Thyroid gland (tissue), 4 donors: ENCODE measurements at regions not wholly inside any gene's neighbourhood (a gene's known extent, or its start where the extent isn't known, plus 50 kb on each side); places are given as distances from the start of the nearest gene placed in this dataset.

Experiments
- DNase-seq, 2 donors: peaks; one replicate each; pipeline ENCODE4 v3.0.0-alpha.2; 2019
- H3K27ac ChIP-seq, 3 donors: fragments of 200-600 bp; sonication (generic); 1 replicate in 2 of 3; 2 replicates in 1 of 3; pipeline ENCODE4 v1.5.1; 2016 to 2019; ENCODE audit warnings: mild to moderate bottlenecking in 1 of 3, moderate library complexity in 1 of 3
- H3K27me3 ChIP-seq: fragments of 200-600 bp; sonication (generic); one replicate; pipeline ENCODE4 v1.5.1; 2019
- H3K36me3 ChIP-seq, 2 donors: fragments of 200-600 bp; sonication (generic); one replicate each; pipeline ENCODE4 v1.5.1; 2016 to 2019
- H3K4me1 ChIP-seq, 2 donors: fragments of 200-600 bp; sonication (generic); one replicate each; pipeline ENCODE4 v1.5.1; 2017 to 2019
- H3K4me3 ChIP-seq, 3 donors: fragments of 200-600 bp; sonication (generic); replicated peaks in 1 of 3; 1 replicate in 2 of 3; 2 replicates in 1 of 3; pipeline ENCODE4 v1.5.1; 2016; ENCODE audit warnings: mild to moderate bottlenecking in 1 of 3
- H3K9me3 ChIP-seq: fragments of 200-600 bp; sonication (generic); one replicate; pipeline ENCODE4 v1.5.1; 2017
- CTCF ChIP-seq, 6 experiments: fragments of 200-600 bp in 3 of 6; fragments of 450-650 bp in 3 of 6; sonication (generic) in 3 of 6; IDR thresholded peaks; one replicate each; pipeline ENCODE4 v1.5.1; 2016 to 2019; ENCODE audit warnings: antibody characterized with exemption in 6 of 6, mild to moderate bottlenecking in 2 of 6, inconsistent platforms in 1 of 6, moderate library complexity in 1 of 6
- POLR2A ChIP-seq, 2 donors: fragments of 450-650 bp; IDR thresholded peaks; one replicate each; pipeline ENCODE4 v1.6.1; 2017; ENCODE audit warnings: antibody characterized with exemption in 2 of 2, mild to moderate bottlenecking in 2 of 2, moderate library complexity in 1 of 2
- WGBS, 2 donors: methylation state at CpG; one replicate each; pipeline ENCODE4 v1.1.5; 2017; 5-methylcytosine and 5-hydroxymethylcytosine counted together
- intact Hi-C: fragments of 100-400 bp; cut with DNase I; formaldehyde crosslinking; loops from one replicate; pipeline ENCODE4 v1.15.1; 2023

- H3K36me3 ChIP-seq = no peaks in the 10 kb centered on the region
- TF ChIP-seq POLR2A (IDR thresholded peaks at IDR 0.05) = no peak
- no peak for TF ChIP-seq CTCF (IDR thresholded peaks at IDR 0.05)
- 47 to 66% methylated on average over 2 of the region's 2 CpGs for WGBS, 2 donors
- no peak overlapping the region for H3K4me3 ChIP-seq
- no peak for DNase-seq
- no peaks in the 10 kb centered on the region for H3K9me3 ChIP-seq
- H3K27ac ChIP-seq = no peak overlapping the region
- H3K4me1 ChIP-seq = no peaks in the 10 kb centered on the region
- intact Hi-C loops = no loop called here
- H3K27me3 ChIP-seq = no peaks in the 10 kb centered on the region
Observed at GRCh38 chr4:124000233-124000632, 603.6 kb downstream of the SPRY1 start.

- no peak for TF ChIP-seq CTCF (IDR thresholded peaks at IDR 0.05)
- no peak for TF ChIP-seq POLR2A (IDR thresholded peaks at IDR 0.05)
- H3K27ac ChIP-seq = no peak overlapping the region
- no peak for DNase-seq
- no peak overlapping the region for H3K4me3 ChIP-seq
- H3K9me3 ChIP-seq = no peaks in the 10 kb centered on the region
- peaks cover 0 to 4% of the 10 kb centered on the region in 2 donors for H3K4me1 ChIP-seq
- WGBS, 2 donors = 39 to 100% methylated on average over 1 of the region's 1 CpG
- intact Hi-C loops = no loop called here
- H3K36me3 ChIP-seq = no peaks in the 10 kb centered on the region
- H3K27me3 ChIP-seq = no peaks in the 10 kb centered on the region
Observed at GRCh38 chr4:124015766-124016165, 619.2 kb downstream of the SPRY1 start.

GRCh38 chr4:124017185-124017785 lies 620.7 kb downstream of the SPRY1 start:
- TF ChIP-seq CTCF (IDR thresholded peaks at IDR 0.05) (no peak), POLR2A (IDR thresholded peaks at IDR 0.05) (no peak)
- no peaks in the 10 kb centered on the region for H3K9me3 ChIP-seq
- 76 to 84% methylated on average over 8 of the region's 8 CpGs for whole genome bisulfite sequencing, 2 donors
- no peak overlapping the region for H3K4me3 ChIP-seq
- no peaks in the 10 kb centered on the region for H3K27me3 ChIP-seq
- intact Hi-C loops = no loop called here
- H3K36me3 ChIP-seq = no peaks in the 10 kb centered on the region
- H3K27ac ChIP-seq = no peak overlapping the region
- H3K4me1 ChIP-seq = peaks cover 0 to 4% of the 10 kb centered on the region in 2 donors
- DNase-seq = no peak

- DNase-seq = peak; percentile 12 to 18
- H3K4me3 ChIP-seq = no peak overlapping the region
- peak overlapping the region; percentile 54 to 75 (median 55) for H3K27ac ChIP-seq
- peaks cover 0 to 4% of the 10 kb centered on the region in 2 donors for H3K4me1 ChIP-seq
- intact Hi-C loops = no loop called here
- H3K27me3 ChIP-seq = no peaks in the 10 kb centered on the region
- TF ChIP-seq POLR2A (IDR thresholded peaks at IDR 0.05) (no peak), CTCF (IDR thresholded peaks at IDR 0.05) (no peak)
- no peaks in the 10 kb centered on the region for H3K9me3 ChIP-seq
- WGBS, 2 donors = 67 to 70% methylated on average over 7 of the region's 7 CpGs
- no peaks in the 10 kb centered on the region for H3K36me3 ChIP-seq
Observed at GRCh38 chr4:124018383-124019317, 622.1 kb downstream of the SPRY1 start.
